GM12878 (cell line): ENCODE measurements at regions not wholly inside any gene's neighbourhood (a gene's known extent, or its start where the extent isn't known, plus 50 kb on each side); places are given as distances from the start of the nearest gene placed in this dataset.

Source experiments
- ATAC-seq: fragments of 200-7000 bp; cut with Tn5 transposase; 3 replicates; pipeline ENCODE4 v1.9.1; 2020; ENCODE audit warnings: mild to moderate bottlenecking, moderate library complexity
- BruUV-seq: library from RNA; stranded (reverse); fragments of 400-500 nt; replicated peaks from 2 replicates; lab custom pipeline; 2021; lab: Mats Ljungman, UMichigan
- CTCF ChIA-PET: fragments of 300-600 bp; sonication (Branson Sonifier 250); formaldehyde crosslinking; extraction: SDS; loops from one replicate; lab custom pipeline; 2021; ENCODE audit warnings: inconsistent platforms; lab: Yijun Ruan, JAX
- POLR2A ChIA-PET: fragments of 350-600 bp; formaldehyde crosslinking; extraction: SDS; loops from one replicate; lab custom pipeline; 2021; ENCODE audit warnings: inconsistent platforms; lab: Charles Lee
- RAD21 ChIA-PET: fragments of 300-600 bp; sonication (Branson Sonifier 250); formaldehyde crosslinking; loops from one replicate; lab custom pipeline; 2023; ENCODE audit warnings: antibody characterized with exemption; ENCODE audit not compliant: unreplicated experiment; lab: Charles Lee
- SMC1A ChIA-PET: fragments of 300-600 bp; sonication (Branson Sonifier 250); formaldehyde crosslinking; loops from one replicate; lab custom pipeline; 2023; ENCODE audit not compliant: unreplicated experiment, uncharacterized antibody; lab: Charles Lee
- DNase-seq: peaks from one replicate; pipeline ENCODE4 v3.0.0-alpha.2; 2011; ENCODE audit warnings: low read depth, low spot score
- FAIRE-seq: peaks from 3 replicates; lab custom pipeline; 2011; peaks lifted over from hg19 to GRCh38; lab: Jason Lieb, UNC
- H2AFZ ChIP-seq: 2 replicates; pipeline ENCODE4 v1.6.0; 2011; ENCODE audit warnings: low read depth, low read length, control low read depth; ENCODE audit not compliant: control insufficient read depth
- H3K27ac ChIP-seq: 2 replicates; pipeline ENCODE4 v1.5.1; 2011; ENCODE audit warnings: control low read depth; ENCODE audit not compliant: control insufficient read depth, insufficient read depth
- H3K27me3 ChIP-seq, 2 experiments: replicated peaks in 1 of 2; 2 replicates each; pipeline versions ENCODE4 v1.6.0 to v1.6.1; 2011; ENCODE audit warnings: low read length in 1 of 2; ENCODE audit not compliant: control insufficient read depth in 2 of 2, insufficient read depth in 2 of 2
- H3K36me3 ChIP-seq, 2 experiments: 2 replicates each; pipeline ENCODE4 v1.5.1; 2011; ENCODE audit warnings: low read length in 1 of 2; ENCODE audit not compliant: control insufficient read depth in 2 of 2, insufficient read depth in 2 of 2
- H3K4me1 ChIP-seq: 2 replicates; pipeline ENCODE4 v1.6.1; 2011; ENCODE audit warnings: mild to moderate bottlenecking, low read length, moderate library complexity, mixed read lengths; ENCODE audit not compliant: control insufficient read depth, insufficient read depth
- H3K4me2 ChIP-seq: 2 replicates; pipeline ENCODE4 v1.6.0; 2011; ENCODE audit warnings: control low read depth; ENCODE audit not compliant: control insufficient read depth, insufficient read depth
- H3K4me3 ChIP-seq: fragments of 200-600 bp; sonication (generic); 2 replicates; pipeline ENCODE4 v1.5.1; 2016
- H3K79me2 ChIP-seq: 2 replicates; pipeline ENCODE4 v1.6.0; 2011; ENCODE audit warnings: low read length; ENCODE audit not compliant: control insufficient read depth, insufficient read depth
- H3K9ac ChIP-seq: 2 replicates; pipeline ENCODE4 v1.8.0; 2011; ENCODE audit warnings: low read length, control low read depth, mixed read lengths; ENCODE audit not compliant: control insufficient read depth, insufficient read depth
- H3K9me3 ChIP-seq: replicated peaks from 3 replicates; pipeline ENCODE4 v1.5.1; 2011; ENCODE audit warnings: mild to moderate bottlenecking, low read length; ENCODE audit not compliant: control insufficient read depth, insufficient read depth
- H4K20me1 ChIP-seq: 2 replicates; pipeline ENCODE4 v1.6.0; 2011; ENCODE audit not compliant: control insufficient read depth, insufficient read depth
- ATF3 ChIP-seq: IDR thresholded peaks from 2 replicates; pipeline ENCODE4 v1.6.1; 2011; ENCODE audit warnings: low read depth, mild to moderate bottlenecking, low read length, moderate library complexity, borderline replicate concordance; ENCODE audit errors: extremely low read depth
- BMI1 ChIP-seq: fragments of 450-650 bp; IDR thresholded peaks from 2 replicates; pipeline ENCODE4 v1.6.1; 2016; ENCODE audit warnings: mild to moderate bottlenecking, moderate library complexity, borderline replicate concordance
- CREB1 ChIP-seq: IDR thresholded peaks from 2 replicates; pipeline ENCODE4 v1.6.1; 2012; ENCODE audit warnings: low read depth, mild to moderate bottlenecking, inconsistent platforms
- NFYA ChIP-seq: IDR thresholded peaks from 2 replicates; pipeline ENCODE4 v1.6.1; 2011; ENCODE audit warnings: low read depth, mild to moderate bottlenecking, low read length, improper control_type of control experiment, borderline replicate concordance
- NFYB ChIP-seq: IDR thresholded peaks from 2 replicates; pipeline ENCODE4 v1.6.1; 2011; ENCODE audit warnings: low read depth, mild to moderate bottlenecking, low read length, improper control_type of control experiment, moderate library complexity; ENCODE audit not compliant: insufficient read depth
- NRF1 ChIP-seq: conservative IDR thresholded peaks from 2 replicates; pipeline ENCODE4 v1.6.1; 2011; ENCODE audit warnings: mild to moderate bottlenecking, low read depth, low read length, improper control_type of control experiment
- RBBP5 ChIP-seq: fragments of 200-600 bp; sonication (generic); conservative IDR thresholded peaks from 2 replicates; pipeline ENCODE4 v1.6.1; 2016
- RUNX3 ChIP-seq: IDR thresholded peaks from 2 replicates; pipeline ENCODE4 v1.6.1; 2012; ENCODE audit warnings: low read length, inconsistent platforms
- STAT1 ChIP-seq: fragments of 450-650 bp; conservative IDR thresholded peaks from 2 replicates; pipeline ENCODE4 v1.6.1; 2014; ENCODE audit warnings: antibody characterized with exemption, mild to moderate bottlenecking
- WRNIP1 ChIP-seq: IDR thresholded peaks from 2 replicates; pipeline ENCODE4 v1.6.1; 2011; ENCODE audit warnings: low read depth, low read length, improper control_type of control experiment, borderline replicate concordance
- ZBTB11 ChIP-seq: fragments of 450-650 bp; formaldehyde crosslinking; IDR thresholded peaks from 2 replicates; pipeline ENCODE4 v1.5.0; 2022; ENCODE audit warnings: mild to moderate bottlenecking, missing genetic modification characterization
- ZNF207 ChIP-seq: fragments of 450-650 bp; IDR thresholded peaks from 2 replicates; pipeline ENCODE4 v1.6.1; 2014; ENCODE audit warnings: antibody characterized with exemption, mild to moderate bottlenecking, borderline replicate concordance
- ZZZ3 ChIP-seq: IDR thresholded peaks from 2 replicates; pipeline ENCODE4 v1.6.1; 2011; ENCODE audit warnings: low read depth; ENCODE audit not compliant: control insufficient read depth, insufficient read length
- WGBS: methylation state at CpG from one replicate; pipeline ENCODE4 v1.1.6; 2016; ENCODE audit warnings: low lambda C conversion rate; ENCODE audit not compliant: insufficient replicate concordance, insufficient coverage; ENCODE audit errors: missing lambda C conversion rate; 5-methylcytosine and 5-hydroxymethylcytosine counted together
- in situ Hi-C: fragments of 300-500 bp; cut with MboI; formaldehyde crosslinking; loops from 9 replicates; pipeline ENCODE4 v1.14.3; 2018; ENCODE audit warnings: mixed read lengths
- intact Hi-C: fragments of 100-400 bp; cut with micrococcal nuclease; formaldehyde crosslinking; loops from one replicate; pipeline ENCODE4 v1.14.2; 2022; ENCODE audit not compliant: unreplicated experiment
- TF ChIP-seq, protein P1 (sequence below): fragments of 450-650 bp; IDR thresholded peaks from 2 replicates; pipeline ENCODE4 v1.6.1; 2017; ENCODE audit warnings: mild to moderate bottlenecking

DNA sequence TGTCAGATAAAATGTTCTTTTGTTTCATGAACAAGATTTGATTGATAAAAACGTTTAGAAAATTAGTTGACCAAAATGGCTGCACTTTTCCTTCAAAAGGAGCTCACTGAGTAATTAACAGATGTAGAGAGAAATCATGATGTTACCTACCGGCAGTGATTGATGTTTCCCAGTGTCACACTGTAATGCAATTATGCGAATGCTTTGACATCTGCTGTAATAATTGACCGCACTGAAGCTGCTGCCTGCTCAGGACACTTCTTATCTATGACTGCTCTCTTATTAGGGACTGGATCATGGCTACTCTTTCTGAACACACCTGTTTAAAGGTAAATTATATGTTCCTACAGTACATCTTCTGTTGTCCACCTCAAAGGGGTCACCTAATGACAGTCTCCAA is 94.6 kb downstream of the GPR63 start:
- ChIA-PET SMC1A (interaction anchor here (0.8 to 1.0 kb wide), 3 partner anchors 16 to 146 kb away, joined by 3 read pairs; no protein-coding TSS in a partner anchor), RAD21 (interaction anchor here (0.9 kb wide), 1 partner anchor 317 kb away, joined by 3 read pairs; no protein-coding TSS in a partner anchor), POLR2A (no interaction called here), CTCF (no interaction called here)
- DNase-seq (no peak), FAIRE-seq (no peak), ATAC-seq (no peak)
- Histone ChIP-seq H3K4me1 (no peaks in the 10 kb centered on the region), H3K9ac (no peak overlapping the region), H3K36me3 (no peaks in the 10 kb centered on the region), H3K9me3 (no peaks in the 10 kb centered on the region), H3K4me3 (no peak overlapping the region), H3K27me3 (no peaks in the 10 kb centered on the region), H3K27ac (no peak overlapping the region), H3K79me2 (no peaks in the 10 kb centered on the region), H3K4me2 (no peak overlapping the region), H4K20me1 (no peaks in the 10 kb centered on the region), H2AFZ (no peak overlapping the region)
- 59% methylated on average over 4 of the region's 4 CpGs for WGBS
- no peak for TF ChIP-seq RUNX3
- no peak for TF ChIP-seq NFYB
- TF ChIP-seq ZNF207: no peak
- no peak for TF ChIP-seq NFYA
- no peak for TF ChIP-seq CREB1
- no peak for TF ChIP-seq WRNIP1
- TF ChIP-seq, protein P1, sequence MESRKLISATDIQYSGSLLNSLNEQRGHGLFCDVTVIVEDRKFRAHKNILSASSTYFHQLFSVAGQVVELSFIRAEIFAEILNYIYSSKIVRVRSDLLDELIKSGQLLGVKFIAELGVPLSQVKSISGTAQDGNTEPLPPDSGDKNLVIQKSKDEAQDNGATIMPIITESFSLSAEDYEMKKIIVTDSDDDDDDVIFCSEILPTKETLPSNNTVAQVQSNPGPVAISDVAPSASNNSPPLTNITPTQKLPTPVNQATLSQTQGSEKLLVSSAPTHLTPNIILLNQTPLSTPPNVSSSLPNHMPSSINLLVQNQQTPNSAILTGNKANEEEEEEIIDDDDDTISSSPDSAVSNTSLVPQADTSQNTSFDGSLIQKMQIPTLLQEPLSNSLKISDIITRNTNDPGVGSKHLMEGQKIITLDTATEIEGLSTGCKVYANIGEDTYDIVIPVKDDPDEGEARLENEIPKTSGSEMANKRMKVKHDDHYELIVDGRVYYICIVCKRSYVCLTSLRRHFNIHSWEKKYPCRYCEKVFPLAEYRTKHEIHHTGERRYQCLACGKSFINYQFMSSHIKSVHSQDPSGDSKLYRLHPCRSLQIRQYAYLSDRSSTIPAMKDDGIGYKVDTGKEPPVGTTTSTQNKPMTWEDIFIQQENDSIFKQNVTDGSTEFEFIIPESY: no peak
- TF ChIP-seq STAT1: no peak
- TF ChIP-seq BMI1: no peak
- TF ChIP-seq ZBTB11: no peak
- TF ChIP-seq ZZZ3: no peak
- no peak for TF ChIP-seq RBBP5
- TF ChIP-seq NRF1: no peak
- TF ChIP-seq ATF3: no peak
- in situ Hi-C loops (no loop called here), intact Hi-C loops (no loop called here)
- BruUV-seq: no TSS peak
